SK-N-MC (cell line): ENCODE measurements at regions not wholly inside any gene's neighbourhood (a gene's known extent, or its start where the extent isn't known, plus 50 kb on each side); places are given as distances from the start of the nearest gene placed in this dataset.

ENCODE experiments used
- DNase-seq: peaks from one replicate; pipeline ENCODE4 v3.0.0-alpha.2; 2011; ENCODE audit warnings: low read depth, low spot score
- H3K27ac ChIP-seq: fragments of 200-600 bp; sonication (generic); 2 replicates; pipeline ENCODE4 v1.5.1; 2016; ENCODE audit warnings: mixed run types
- H3K36me3 ChIP-seq: fragments of 200-600 bp; sonication (generic); 2 replicates; pipeline ENCODE4 v1.6.1; 2017; ENCODE audit warnings: antibody characterized with exemption, low read length, mixed read lengths; ENCODE audit not compliant: insufficient read depth
- H3K4me3 ChIP-seq: fragments of 200-600 bp; sonication (generic); 2 replicates; pipeline ENCODE4 v1.5.1; 2016
- H3K9ac ChIP-seq: fragments of 200-600 bp; sonication (generic); 2 replicates; pipeline ENCODE4 v1.8.0; 2017; ENCODE audit warnings: mixed run types, mixed read lengths; ENCODE audit not compliant: insufficient read length
- H3K9me3 ChIP-seq: fragments of 200-600 bp; sonication (generic); 2 replicates; pipeline ENCODE4 v1.6.1; 2017; ENCODE audit warnings: low read depth, mild to moderate bottlenecking, antibody characterized with exemption, low read length, moderate library complexity, mixed read lengths
- EZH2 ChIP-seq: fragments of 200-600 bp; sonication (generic); IDR thresholded peaks from one replicate; pipeline ENCODE4 v1.6.1; 2017; ENCODE audit warnings: antibody characterized with exemption
- FOXP2 ChIP-seq: optimal IDR thresholded peaks from 2 replicates; pipeline ENCODE3; 2011; ENCODE audit warnings: mild to moderate bottlenecking, moderate library complexity; ENCODE audit not compliant: insufficient read depth; ENCODE audit errors: extremely low read length, control extremely low read depth
- POLR2AphosphoS5 ChIP-seq: IDR thresholded peaks from 2 replicates; pipeline ENCODE4 v1.6.1; 2012; ENCODE audit warnings: mild to moderate bottlenecking, low read depth, low read length, borderline replicate concordance

DNA sequence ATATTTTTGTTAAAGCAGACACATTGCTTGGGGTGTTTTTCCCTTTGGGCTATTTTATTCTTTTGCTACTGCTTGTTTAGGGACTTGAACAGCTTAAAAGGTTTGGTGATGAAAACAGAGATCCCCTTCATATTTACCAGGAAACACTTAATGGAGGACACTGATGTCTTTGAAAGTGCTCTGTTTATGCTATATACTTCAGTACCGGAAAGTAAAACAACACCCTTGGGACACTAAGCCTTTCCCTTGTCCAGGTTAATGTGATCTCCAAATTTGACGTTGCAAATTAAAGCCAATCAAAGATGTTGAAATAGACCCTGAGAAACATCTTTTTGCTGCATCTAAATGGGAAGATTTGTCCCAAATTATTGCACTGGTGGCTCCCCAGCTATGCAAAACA is 564.6 kb upstream of the PKDCC start:
- H3K9ac ChIP-seq: no peak overlapping the region
- no peaks in the 10 kb centered on the region for H3K9me3 ChIP-seq
- no peak for TF ChIP-seq POLR2AphosphoS5
- TF ChIP-seq EZH2: no peak
- TF ChIP-seq FOXP2: no peak
- H3K36me3 ChIP-seq: no peaks in the 10 kb centered on the region
- H3K4me3 ChIP-seq: no peak overlapping the region
- no peak for DNase-seq
- no peak overlapping the region for H3K27ac ChIP-seq

DNA sequence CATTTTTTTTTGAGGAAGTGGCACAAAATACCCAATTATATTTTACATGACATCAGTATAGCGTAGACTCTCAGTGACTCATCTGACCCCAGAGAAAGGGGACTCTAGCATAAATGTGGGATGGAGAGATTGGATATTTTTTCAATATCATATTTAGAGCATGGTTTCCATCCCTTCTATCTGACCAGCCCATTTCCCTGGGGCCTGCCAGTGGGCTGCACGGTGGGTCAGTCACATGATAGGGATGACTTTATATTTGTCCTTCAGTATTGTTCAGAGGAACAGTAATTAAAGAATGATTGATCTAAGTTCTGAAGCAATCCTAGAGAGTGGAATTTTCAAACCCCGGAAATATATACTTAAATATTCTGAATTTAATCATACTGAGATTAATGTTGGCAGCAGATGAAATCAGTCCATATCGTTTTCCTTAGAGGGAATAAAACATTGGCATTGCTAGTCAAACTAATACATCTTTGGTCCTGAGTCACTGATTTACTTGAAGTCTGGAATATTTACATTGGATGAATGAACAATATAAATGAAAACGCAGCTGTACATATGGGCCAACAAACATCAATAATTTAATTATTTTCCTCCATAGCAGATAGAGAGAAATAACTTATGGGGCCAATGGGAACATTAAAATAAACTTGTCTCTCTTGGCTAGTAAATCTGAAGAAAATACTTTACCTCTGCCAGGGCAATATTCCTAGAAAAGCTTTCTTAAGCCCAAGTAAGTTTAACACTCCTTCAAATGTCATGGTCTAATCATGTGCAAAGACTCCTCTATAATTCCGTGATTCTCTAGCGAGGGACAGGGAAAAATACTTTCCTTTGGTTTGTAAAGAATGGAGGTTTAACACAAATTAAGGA is 563.6 kb upstream of the PKDCC start:
- Histone ChIP-seq H3K4me3 (no peak overlapping the region), H3K27ac (no peak overlapping the region), H3K36me3 (no peaks in the 10 kb centered on the region), H3K9me3 (no peaks in the 10 kb centered on the region), H3K9ac (no peak overlapping the region)
- no peak for TF ChIP-seq EZH2
- DNase-seq: no peak

- TF ChIP-seq POLR2AphosphoS5: no peak
- TF ChIP-seq FOXP2: no peak
- TF ChIP-seq EZH2: no peak
- Histone ChIP-seq H3K4me3 (no peak overlapping the region), H3K9me3 (no peaks in the 10 kb centered on the region), H3K36me3 (no peaks in the 10 kb centered on the region), H3K27ac (no peak overlapping the region), H3K9ac (no peak overlapping the region)
- DNase-seq: no peak
Observed at GRCh38 chr2:41484858-41485234, 563.0 kb upstream of the PKDCC start.

DNA sequence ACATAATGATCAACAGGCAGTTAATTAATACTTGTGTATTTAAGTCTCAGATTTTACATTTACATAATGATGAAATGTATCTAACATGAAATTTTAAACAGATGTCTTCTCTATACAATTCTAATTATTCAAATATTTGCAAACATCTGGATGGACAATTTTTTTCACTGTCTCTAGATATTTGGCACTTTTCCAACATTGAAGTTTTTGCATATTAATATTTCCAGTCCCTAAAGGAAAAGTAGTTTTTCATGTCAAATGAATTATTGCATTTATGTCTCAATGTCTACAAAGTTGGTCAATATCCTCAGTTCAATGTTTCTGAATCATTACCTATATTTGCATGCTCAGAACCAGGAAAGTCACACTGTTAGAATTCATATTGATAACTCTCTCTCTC is 560.9 kb upstream of the PKDCC start:
- Histone ChIP-seq H3K4me3 (no peak overlapping the region), H3K36me3 (no peaks in the 10 kb centered on the region), H3K27ac (no peak overlapping the region), H3K9ac (no peak overlapping the region), H3K9me3 (no peaks in the 10 kb centered on the region)
- no peak for TF ChIP-seq FOXP2
- DNase-seq: no peak

DNA sequence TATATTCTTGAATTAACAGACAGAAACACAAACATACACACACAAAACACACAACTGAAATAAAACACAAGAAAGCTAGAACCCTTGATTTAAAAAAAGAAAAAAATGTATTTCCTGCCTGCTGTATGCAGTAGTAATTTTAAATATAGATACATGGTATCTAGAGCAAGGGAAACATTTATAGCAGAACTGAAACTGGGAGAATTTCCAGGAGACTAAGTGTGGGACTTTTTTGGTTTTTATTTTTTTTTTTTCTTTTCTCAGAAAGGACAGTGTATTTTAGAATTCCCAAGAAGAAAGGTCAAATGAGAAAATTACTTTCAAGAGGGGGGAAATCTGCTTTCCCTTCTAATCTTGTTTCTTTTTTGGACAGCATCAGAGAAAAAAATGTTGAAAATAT is 558.9 kb upstream of the PKDCC start:
- H3K27ac ChIP-seq: no peak overlapping the region
- no peak overlapping the region for H3K4me3 ChIP-seq
- H3K36me3 ChIP-seq: no peaks in the 10 kb centered on the region
- no peaks in the 10 kb centered on the region for H3K9me3 ChIP-seq
- no peak for TF ChIP-seq FOXP2
- TF ChIP-seq EZH2: no peak
- TF ChIP-seq POLR2AphosphoS5: no peak
- DNase-seq: no peak
- no peak overlapping the region for H3K9ac ChIP-seq

DNA sequence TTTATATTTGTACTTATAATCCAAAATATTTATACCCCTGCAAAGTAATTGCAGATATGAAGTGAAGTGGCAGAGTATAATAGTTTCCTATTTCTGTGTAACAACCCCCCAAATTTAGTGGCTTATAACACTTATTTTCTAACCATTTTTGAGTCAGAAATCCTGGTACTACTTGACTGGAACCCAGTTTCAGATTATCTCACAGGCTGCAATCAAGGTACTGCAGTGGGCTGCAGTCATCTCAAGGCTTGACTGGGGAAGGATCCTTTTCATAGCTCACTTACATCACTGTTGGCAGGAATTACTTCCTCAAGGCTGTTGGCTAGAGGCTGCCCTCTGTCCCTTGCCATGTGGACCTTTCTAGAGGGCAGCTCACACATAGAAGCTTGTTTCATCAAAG is 558.2 kb upstream of the PKDCC start:
- no peak overlapping the region for H3K27ac ChIP-seq
- no peaks in the 10 kb centered on the region for H3K36me3 ChIP-seq
- H3K9me3 ChIP-seq: no peaks in the 10 kb centered on the region
- DNase-seq: no peak
- no peak overlapping the region for H3K4me3 ChIP-seq
- H3K9ac ChIP-seq: no peak overlapping the region
- TF ChIP-seq EZH2 (no peak), POLR2AphosphoS5 (no peak), FOXP2 (no peak)

GRCh38 chr2:41495050-41495449 is 552.8 kb upstream of the PKDCC start:
- DNase-seq: no peak
- H3K27ac ChIP-seq: no peak overlapping the region
- no peaks in the 10 kb centered on the region for H3K9me3 ChIP-seq
- TF ChIP-seq POLR2AphosphoS5: no peak
- no peaks in the 10 kb centered on the region for H3K36me3 ChIP-seq
- no peak overlapping the region for H3K4me3 ChIP-seq
- no peak overlapping the region for H3K9ac ChIP-seq

GRCh38 chr2:41496908-41497307 is 550.9 kb upstream of the PKDCC start:
- Histone ChIP-seq H3K27ac (no peak overlapping the region), H3K4me3 (no peak overlapping the region), H3K9me3 (no peaks in the 10 kb centered on the region), H3K36me3 (no peaks in the 10 kb centered on the region), H3K9ac (no peak overlapping the region)
- no peak for DNase-seq
- TF ChIP-seq EZH2 (no peak), POLR2AphosphoS5 (no peak), FOXP2 (no peak)

DNA sequence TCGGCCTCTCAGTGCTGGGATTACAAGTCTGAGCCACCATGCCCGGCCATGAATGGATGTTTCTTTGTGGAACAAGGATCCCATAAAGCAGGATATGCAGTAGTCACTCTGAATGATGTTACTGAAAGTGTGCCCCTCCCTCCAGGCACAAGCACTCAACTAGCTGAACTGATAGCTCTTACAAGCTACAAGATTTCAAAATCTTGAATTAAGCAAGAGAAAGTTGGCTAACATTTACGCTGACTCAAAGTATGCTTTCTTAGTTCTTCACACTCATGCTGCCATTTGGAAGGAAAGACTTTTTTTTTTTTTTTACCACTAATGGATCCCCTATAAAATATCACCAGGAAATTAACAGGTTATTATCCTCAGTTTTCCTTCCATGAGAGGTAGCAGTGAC is 549.0 kb upstream of the PKDCC start:
- no peaks in the 10 kb centered on the region for H3K36me3 ChIP-seq
- no peak overlapping the region for H3K27ac ChIP-seq
- no peak for DNase-seq
- TF ChIP-seq EZH2 (no peak), POLR2AphosphoS5 (no peak), FOXP2 (no peak)
- H3K9me3 ChIP-seq: no peaks in the 10 kb centered on the region
- no peak overlapping the region for H3K9ac ChIP-seq
- H3K4me3 ChIP-seq: no peak overlapping the region

GRCh38 chr2:41500895-41501294 is 546.9 kb upstream of the PKDCC start:
- Histone ChIP-seq H3K4me3 (no peak overlapping the region), H3K9me3 (no peaks in the 10 kb centered on the region), H3K36me3 (no peaks in the 10 kb centered on the region), H3K27ac (no peak overlapping the region), H3K9ac (no peak overlapping the region)
- DNase-seq: no peak
- no peak for TF ChIP-seq EZH2
- no peak for TF ChIP-seq FOXP2
- no peak for TF ChIP-seq POLR2AphosphoS5
